SU-DHL-6 (cell line): ENCODE measurements at regions not wholly inside any gene's neighbourhood (a gene's known extent, or its start where the extent isn't known, plus 50 kb on each side); places are given as distances from the start of the nearest gene placed in this dataset.

ENCODE experiments used
- EZH2phosphoT487 ChIP-seq: fragments of 200-600 bp; sonication (generic), shearing (Covaris generic); conservative IDR thresholded peaks from 2 replicates; pipeline ENCODE4 v1.6.1; 2018; ENCODE audit warnings: mild to moderate bottlenecking, antibody characterized with exemption, low read length, moderate library complexity, mixed read lengths
- TF ChIP-seq, protein P1 (sequence below): fragments of 200-600 bp; sonication (generic); IDR thresholded peaks from one replicate; pipeline ENCODE4 v1.5.1; 2017; ENCODE audit warnings: antibody characterized with exemption, mild to moderate bottlenecking, low read length, moderate library complexity; ENCODE audit not compliant: insufficient read depth, poor library complexity, severe bottlenecking

- TF ChIP-seq, protein P1, sequence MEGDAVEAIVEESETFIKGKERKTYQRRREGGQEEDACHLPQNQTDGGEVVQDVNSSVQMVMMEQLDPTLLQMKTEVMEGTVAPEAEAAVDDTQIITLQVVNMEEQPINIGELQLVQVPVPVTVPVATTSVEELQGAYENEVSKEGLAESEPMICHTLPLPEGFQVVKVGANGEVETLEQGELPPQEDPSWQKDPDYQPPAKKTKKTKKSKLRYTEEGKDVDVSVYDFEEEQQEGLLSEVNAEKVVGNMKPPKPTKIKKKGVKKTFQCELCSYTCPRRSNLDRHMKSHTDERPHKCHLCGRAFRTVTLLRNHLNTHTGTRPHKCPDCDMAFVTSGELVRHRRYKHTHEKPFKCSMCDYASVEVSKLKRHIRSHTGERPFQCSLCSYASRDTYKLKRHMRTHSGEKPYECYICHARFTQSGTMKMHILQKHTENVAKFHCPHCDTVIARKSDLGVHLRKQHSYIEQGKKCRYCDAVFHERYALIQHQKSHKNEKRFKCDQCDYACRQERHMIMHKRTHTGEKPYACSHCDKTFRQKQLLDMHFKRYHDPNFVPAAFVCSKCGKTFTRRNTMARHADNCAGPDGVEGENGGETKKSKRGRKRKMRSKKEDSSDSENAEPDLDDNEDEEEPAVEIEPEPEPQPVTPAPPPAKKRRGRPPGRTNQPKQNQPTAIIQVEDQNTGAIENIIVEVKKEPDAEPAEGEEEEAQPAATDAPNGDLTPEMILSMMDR, result no peak
- no peak for TF ChIP-seq EZH2phosphoT487
Observed at GRCh38 chr2:121123268-121123667, 161.7 kb downstream of the TFCP2L1 start.
